22Rv1 (cell line): ENCODE measurements at regions not wholly inside any gene's neighbourhood (a gene's known extent, or its start where the extent isn't known, plus 50 kb on each side); places are given as distances from the start of the nearest gene placed in this dataset.

ENCODE experiments used
- CTCF ChIP-seq: fragments of 450-650 bp; IDR thresholded peaks from 2 replicates; pipeline ENCODE4 v1.5.1; 2017; ENCODE audit warnings: mild to moderate bottlenecking
- ZFX ChIP-seq: fragments of 450-650 bp; IDR thresholded peaks from 2 replicates; pipeline ENCODE4 v1.6.1; 2017; ENCODE audit warnings: antibody characterized with exemption, borderline replicate concordance

GRCh38 chr10:86586516-86586915, 64.9 kb upstream of the WAPL start:
- TF ChIP-seq CTCF (no peak), ZFX (no peak)
